GM19240 (cell line): ENCODE measurements at regions not wholly inside any gene's neighbourhood (a gene's known extent, or its start where the extent isn't known, plus 50 kb on each side); places are given as distances from the start of the nearest gene placed in this dataset.

Experiments
- DNase-seq: peaks from one replicate; pipeline ENCODE4 v3.0.0; 2011; ENCODE audit warnings: low spot score; ENCODE audit not compliant: insufficient read length

- no peak for DNase-seq
Observed at GRCh38 chr9:135008416-135008815, 79.1 kb upstream of the OLFM1 start.

- DNase-seq: no peak
Observed at GRCh38 chr9:135009051-135009560, 78.4 kb upstream of the OLFM1 start.

GRCh38 chr9:135009794-135010585 is 77.5 kb upstream of the OLFM1 start:
- no peak for DNase-seq

GRCh38 chr9:135010586-135010860 is 76.9 kb upstream of the OLFM1 start:
- no peak for DNase-seq

- no peak for DNase-seq
Observed at GRCh38 chr9:135010921-135011320, 76.5 kb upstream of the OLFM1 start.

- DNase-seq: no peak
Observed at GRCh38 chr9:135012166-135012565, 75.3 kb upstream of the OLFM1 start.

- DNase-seq: no peak
Observed at GRCh38 chr9:135014311-135015010, 73.0 kb upstream of the OLFM1 start.

- no peak for DNase-seq
Observed at GRCh38 chr9:135015096-135015495, 72.4 kb upstream of the OLFM1 start.

- DNase-seq: no peak
Observed at GRCh38 chr9:135015565-135015964, 71.9 kb upstream of the OLFM1 start.

GRCh38 chr9:135016037-135016640 is 71.3 kb upstream of the OLFM1 start:
- no peak for DNase-seq

- DNase-seq: no peak
Observed at GRCh38 chr9:135016876-135017275, 70.6 kb upstream of the OLFM1 start.

GRCh38 chr9:135017899-135018298 is 69.6 kb upstream of the OLFM1 start:
- DNase-seq: no peak

GRCh38 chr9:135018306-135018915 is 69.1 kb upstream of the OLFM1 start:
- no peak for DNase-seq

GRCh38 chr9:135019224-135019623 is 68.2 kb upstream of the OLFM1 start:
- DNase-seq: no peak

GRCh38 chr9:135020481-135021392 is 66.7 kb upstream of the OLFM1 start:
- DNase-seq: no peak

- DNase-seq: no peak
Observed at GRCh38 chr9:135021393-135021789, 66.1 kb upstream of the OLFM1 start.

GRCh38 chr9:135022191-135022870 is 65.1 kb upstream of the OLFM1 start:
- no peak for DNase-seq

GRCh38 chr9:135023088-135023785 is 64.2 kb upstream of the OLFM1 start:
- no peak for DNase-seq

- no peak for DNase-seq
Observed at GRCh38 chr9:135023786-135024405, 63.6 kb upstream of the OLFM1 start.
